Type B pancreatic cell (in vitro differentiated cells): ENCODE measurements at regions not wholly inside any gene's neighbourhood (a gene's known extent, or its start where the extent isn't known, plus 50 kb on each side); places are given as distances from the start of the nearest gene placed in this dataset.

Experiments used
- DNase-seq: peaks from one replicate; pipeline ENCODE4 v3.0.0; 2021; ENCODE audit warnings: mixed read lengths; ENCODE audit not compliant: unreplicated experiment; ENCODE audit errors: extremely low spot score
- H3K27ac Mint-ChIP-seq: 2 replicates; pipeline ENCODE4 v1.8.0; 2021; ENCODE audit warnings: mild to moderate bottlenecking, mixed read lengths
- H3K27me3 Mint-ChIP-seq: 2 replicates; pipeline ENCODE4 v1.8.0; 2021; ENCODE audit warnings: mixed read lengths
- H3K36me3 Mint-ChIP-seq: 2 replicates; pipeline ENCODE4 v1.8.0; 2021; ENCODE audit warnings: mixed read lengths
- H3K4me1 Mint-ChIP-seq: one replicate; pipeline ENCODE4 v1.8.0; 2021; ENCODE audit warnings: mixed read lengths; ENCODE audit not compliant: unreplicated experiment
- H3K4me3 Mint-ChIP-seq: 2 replicates; pipeline ENCODE4 v1.8.0; 2021; ENCODE audit warnings: mild to moderate bottlenecking, mixed read lengths
- H3K9me3 Mint-ChIP-seq: 2 replicates; pipeline ENCODE4 v1.8.0; 2021; ENCODE audit warnings: mixed read lengths
- TF ChIP-seq, protein P1 (sequence below): fragments of 200-600 bp; sonication (generic); conservative IDR thresholded peaks from 2 replicates; pipeline ENCODE4 v1.5.0; 2021; ENCODE audit warnings: antibody characterized with exemption, mild to moderate bottlenecking

DNA sequence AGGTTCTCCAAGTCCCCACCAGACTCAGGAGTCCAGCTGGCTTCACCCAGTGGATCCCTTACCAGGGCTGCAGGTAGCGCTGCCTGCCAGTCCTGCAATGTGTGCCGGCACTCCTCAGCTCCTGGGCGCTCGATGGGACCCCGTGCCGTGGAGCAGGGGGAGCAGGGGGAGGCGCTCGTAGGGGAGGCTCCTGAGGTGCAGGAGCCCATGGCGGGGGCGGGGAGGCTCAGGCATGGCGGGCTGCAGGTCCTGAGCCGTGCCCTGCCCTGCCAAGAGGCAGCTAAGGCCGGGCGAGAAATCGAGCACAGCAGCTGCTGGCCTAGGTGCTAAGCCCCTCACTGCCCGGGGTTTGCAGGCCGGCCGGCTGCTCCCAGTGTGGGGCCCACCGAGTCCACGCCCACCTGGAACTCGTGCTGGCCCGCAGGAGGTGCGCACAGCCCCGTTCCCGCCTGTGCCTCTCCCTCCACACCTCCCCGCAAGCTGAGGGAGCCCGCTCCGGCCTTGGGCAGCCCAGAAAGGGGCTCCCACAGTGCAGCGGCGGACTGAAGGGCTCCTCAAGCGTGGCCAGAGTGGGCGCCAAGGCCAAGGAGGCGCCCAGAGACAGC, 792.9 kb upstream of the CCDC179 start:
- Mint-ChIP-seq H3K4me1 (no peaks in the 10 kb centered on the region), H3K27ac (no peak overlapping the region), H3K9me3 (peaks cover 6% of the 10 kb centered on the region), H3K4me3 (no peak overlapping the region), H3K36me3 (no peaks in the 10 kb centered on the region), H3K27me3 (no peaks in the 10 kb centered on the region)
- no peak for DNase-seq
- TF ChIP-seq, protein P1, sequence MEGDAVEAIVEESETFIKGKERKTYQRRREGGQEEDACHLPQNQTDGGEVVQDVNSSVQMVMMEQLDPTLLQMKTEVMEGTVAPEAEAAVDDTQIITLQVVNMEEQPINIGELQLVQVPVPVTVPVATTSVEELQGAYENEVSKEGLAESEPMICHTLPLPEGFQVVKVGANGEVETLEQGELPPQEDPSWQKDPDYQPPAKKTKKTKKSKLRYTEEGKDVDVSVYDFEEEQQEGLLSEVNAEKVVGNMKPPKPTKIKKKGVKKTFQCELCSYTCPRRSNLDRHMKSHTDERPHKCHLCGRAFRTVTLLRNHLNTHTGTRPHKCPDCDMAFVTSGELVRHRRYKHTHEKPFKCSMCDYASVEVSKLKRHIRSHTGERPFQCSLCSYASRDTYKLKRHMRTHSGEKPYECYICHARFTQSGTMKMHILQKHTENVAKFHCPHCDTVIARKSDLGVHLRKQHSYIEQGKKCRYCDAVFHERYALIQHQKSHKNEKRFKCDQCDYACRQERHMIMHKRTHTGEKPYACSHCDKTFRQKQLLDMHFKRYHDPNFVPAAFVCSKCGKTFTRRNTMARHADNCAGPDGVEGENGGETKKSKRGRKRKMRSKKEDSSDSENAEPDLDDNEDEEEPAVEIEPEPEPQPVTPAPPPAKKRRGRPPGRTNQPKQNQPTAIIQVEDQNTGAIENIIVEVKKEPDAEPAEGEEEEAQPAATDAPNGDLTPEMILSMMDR = no peak

GRCh38 chr11:23668324-23668723, 808.0 kb upstream of the CCDC179 start:
- H3K27ac Mint-ChIP-seq = no peak overlapping the region
- no peaks in the 10 kb centered on the region for H3K27me3 Mint-ChIP-seq
- DNase-seq = no peak
- H3K4me3 Mint-ChIP-seq = no peak overlapping the region
- no peaks in the 10 kb centered on the region for H3K4me1 Mint-ChIP-seq
- peaks cover 2% of the 10 kb centered on the region for H3K9me3 Mint-ChIP-seq
- TF ChIP-seq, protein P1 = no peak
- no peaks in the 10 kb centered on the region for H3K36me3 Mint-ChIP-seq

DNA sequence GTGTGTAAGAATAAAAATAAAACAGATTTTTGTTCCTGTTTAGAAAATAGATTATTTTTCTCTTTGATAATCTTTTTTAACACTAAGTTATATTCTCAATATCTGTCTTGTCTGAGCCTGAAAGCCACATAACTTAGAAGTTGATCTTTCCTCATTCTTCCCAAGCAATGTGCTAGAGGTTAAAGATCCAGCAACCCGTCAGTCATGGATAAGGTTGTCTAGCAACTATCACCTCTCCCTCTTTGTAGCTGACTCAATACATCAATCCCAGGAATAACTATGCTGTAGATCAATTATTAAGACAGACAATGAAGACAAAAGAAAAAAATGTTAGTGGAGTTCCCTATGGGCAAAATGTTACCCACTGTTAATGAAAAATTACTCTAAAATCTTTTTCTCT, 813.1 kb upstream of the CCDC179 start:
- Mint-ChIP-seq H3K9me3 (no peaks in the 10 kb centered on the region), H3K36me3 (no peaks in the 10 kb centered on the region), H3K4me1 (no peaks in the 10 kb centered on the region), H3K27me3 (no peaks in the 10 kb centered on the region), H3K4me3 (no peak overlapping the region), H3K27ac (no peak overlapping the region)
- no peak for DNase-seq
- TF ChIP-seq, protein P1 = no peak

- Mint-ChIP-seq H3K27me3 (no peaks in the 10 kb centered on the region), H3K36me3 (no peaks in the 10 kb centered on the region), H3K27ac (no peak overlapping the region), H3K9me3 (no peaks in the 10 kb centered on the region), H3K4me3 (no peak overlapping the region), H3K4me1 (no peaks in the 10 kb centered on the region)
- DNase-seq = no peak
- TF ChIP-seq, protein P1 = no peak
Measured at GRCh38 chr11:23674866-23675265, 814.6 kb upstream of the CCDC179 start.

DNA sequence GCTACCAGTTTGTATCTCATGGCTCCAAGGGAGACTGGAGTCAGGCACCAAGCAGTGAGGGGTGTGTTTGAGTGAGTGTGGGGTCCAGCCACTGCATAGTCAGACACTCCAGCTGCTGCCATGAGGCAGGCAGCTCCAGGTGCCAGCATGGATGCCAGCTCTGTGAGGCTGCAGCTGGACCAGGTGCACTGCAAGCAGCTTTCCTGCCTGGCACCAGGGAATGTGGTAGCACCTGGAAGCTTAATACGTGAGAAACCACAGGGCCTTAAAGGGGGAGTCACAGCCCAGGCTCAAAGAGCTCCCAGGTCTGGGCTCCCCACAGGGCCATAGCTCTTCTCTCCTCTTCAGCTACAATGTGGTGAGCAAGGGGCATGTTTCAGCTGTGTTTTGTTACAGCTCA, 817.8 kb upstream of the LUZP2 start:
- Mint-ChIP-seq H3K36me3 (no peaks in the 10 kb centered on the region), H3K27ac (no peak overlapping the region), H3K27me3 (no peaks in the 10 kb centered on the region), H3K4me1 (no peaks in the 10 kb centered on the region), H3K9me3 (no peaks in the 10 kb centered on the region), H3K4me3 (no peak overlapping the region)
- TF ChIP-seq, protein P1 = no peak
- DNase-seq = no peak

- no peak for DNase-seq
- TF ChIP-seq, protein P1 = no peak
- Mint-ChIP-seq H3K27me3 (no peaks in the 10 kb centered on the region), H3K27ac (no peak overlapping the region), H3K9me3 (no peaks in the 10 kb centered on the region), H3K4me3 (no peak overlapping the region), H3K36me3 (no peaks in the 10 kb centered on the region), H3K4me1 (no peaks in the 10 kb centered on the region)
Measured at GRCh38 chr11:23679981-23680380, 816.9 kb upstream of the LUZP2 start.
